GM21786 (cell line): ENCODE measurements at regions not wholly inside any gene's neighbourhood (a gene's known extent, or its start where the extent isn't known, plus 50 kb on each side); places are given as distances from the start of the nearest gene placed in this dataset.
"Not testable (repeated sequence)": the region's sequence is repeated elsewhere in the genome, so short reads cannot be mapped to it uniquely, and the experiment has no call there.

ENCODE experiments used
- ATAC-seq: cut with Tn5 transposase; IDR thresholded peaks from one replicate; pipeline ENCODE4 v1.9.1; 2021; ENCODE audit not compliant: unreplicated experiment

GRCh38 chr13:88675347-88675996 is 1004.3 kb downstream of the SLITRK5 start:
- ATAC-seq: no peak

DNA sequence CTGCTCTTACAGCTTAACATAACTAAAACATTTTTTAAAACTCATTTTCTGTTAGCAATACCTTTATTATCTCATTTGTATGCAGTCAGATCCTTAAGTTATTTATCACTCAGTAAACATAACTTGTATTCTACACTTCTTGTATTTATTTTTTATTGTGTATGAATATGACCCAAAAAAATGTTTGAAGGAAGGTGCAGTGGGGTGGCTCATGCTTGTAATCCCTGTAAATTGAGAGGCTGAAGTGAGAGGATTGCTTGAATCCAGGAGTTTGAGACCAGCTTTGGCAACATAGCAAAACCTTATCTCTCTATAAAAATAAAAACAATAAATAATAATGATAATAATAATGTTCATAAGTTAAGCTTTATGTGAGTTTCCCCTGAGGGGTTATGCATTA is 1004.8 kb downstream of the SLITRK5 start:
- ATAC-seq: no peak

DNA sequence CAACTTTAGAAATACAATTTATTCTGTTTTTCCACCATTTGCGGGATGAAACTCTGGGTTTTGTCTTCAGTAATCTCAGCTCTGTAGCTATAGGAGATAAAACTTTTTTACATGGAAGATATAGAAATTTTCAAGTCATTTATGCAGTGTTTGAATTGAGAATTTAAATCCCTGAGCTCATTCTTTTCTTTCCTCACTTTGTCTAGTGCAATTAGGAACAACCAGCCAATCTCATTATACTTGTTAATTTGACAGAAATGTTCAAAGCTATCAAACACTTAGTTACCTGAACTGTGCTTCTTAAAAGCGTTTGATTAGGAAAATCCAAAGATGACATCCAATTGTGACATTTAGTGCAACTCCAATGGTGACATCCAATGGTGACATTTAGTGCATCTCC is 1014.3 kb downstream of the SLITRK5 start:
- no peak for ATAC-seq

GRCh38 chr13:88701551-88701950 is 1030.4 kb downstream of the SLITRK5 start:
- ATAC-seq: no peak

DNA sequence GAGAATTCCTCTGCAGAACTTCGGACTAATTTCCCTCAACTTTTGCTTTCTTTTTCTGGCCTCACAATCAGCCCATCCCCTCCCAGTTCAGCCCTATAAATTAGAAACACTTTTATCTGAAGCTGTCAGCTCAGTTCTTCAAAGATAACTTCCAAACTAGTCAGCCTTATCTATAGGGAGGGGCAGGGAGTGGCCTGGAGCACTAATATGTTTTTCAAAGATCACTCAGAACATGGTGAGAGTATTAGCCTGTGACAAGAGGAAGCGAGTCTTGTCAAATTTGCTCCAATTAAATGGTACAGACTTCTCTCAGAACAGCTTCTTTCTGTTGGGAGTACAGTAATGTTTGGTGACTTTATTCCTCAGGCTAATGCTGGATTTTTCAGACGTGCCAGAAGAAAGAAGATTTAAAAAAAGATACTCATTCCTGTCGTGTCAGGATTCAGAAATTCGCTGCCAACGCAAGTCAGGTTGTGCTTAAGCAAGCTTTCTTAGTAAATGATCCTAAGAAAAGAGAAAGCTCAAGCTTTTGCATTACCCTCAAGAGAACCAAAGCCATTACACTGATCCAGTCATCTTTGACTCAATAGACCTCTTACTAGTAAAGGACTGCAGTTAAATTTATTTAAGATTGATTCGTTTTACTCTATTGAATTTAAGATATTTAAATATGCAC is 1033.6 kb downstream of the SLITRK5 start:
- ATAC-seq: no peak

DNA sequence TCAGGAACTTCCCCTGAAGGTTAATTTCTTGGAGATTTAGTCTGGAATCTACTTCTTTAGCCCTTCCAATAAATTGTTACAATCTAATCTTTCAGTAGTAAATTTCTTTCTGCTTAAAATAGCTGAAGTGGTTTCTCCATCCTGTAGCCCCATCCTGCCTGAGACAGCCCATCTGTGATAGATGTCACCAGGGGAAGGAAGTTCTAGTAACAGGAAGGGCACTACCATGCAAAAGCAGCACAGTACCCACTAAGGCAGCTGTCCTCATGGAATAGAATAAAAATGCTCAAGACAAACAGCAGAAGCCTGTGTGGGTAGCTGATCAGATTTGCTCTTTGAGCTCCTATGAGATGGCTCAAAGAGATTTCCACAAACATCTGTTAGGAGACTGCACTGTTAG is 1036.5 kb downstream of the SLITRK5 start:
- ATAC-seq: no peak

- ATAC-seq: no peak
Measured at GRCh38 chr13:88717946-88718345, 1046.8 kb downstream of the SLITRK5 start.

DNA sequence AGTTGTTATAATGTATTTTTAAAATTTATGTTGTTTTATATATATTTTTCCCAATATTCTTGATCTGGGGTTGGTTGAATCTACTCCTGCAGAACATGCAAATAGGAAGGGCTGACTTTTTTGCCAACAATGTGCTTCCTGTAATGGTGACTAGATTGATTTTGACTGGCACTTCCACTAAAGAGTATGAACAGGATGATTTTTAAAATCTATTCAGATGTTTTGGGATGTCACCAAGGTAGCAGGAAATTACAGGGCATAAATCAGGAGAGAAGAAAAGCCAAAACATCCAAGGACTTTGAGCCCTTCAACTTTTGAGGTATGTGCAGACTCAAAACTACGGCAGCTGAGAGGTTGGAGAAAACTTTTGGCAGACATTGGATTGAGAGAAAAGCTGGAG is 1047.6 kb downstream of the SLITRK5 start:
- ATAC-seq: no peak

- no peak for ATAC-seq
Measured at GRCh38 chr13:88726075-88726474, 1054.9 kb downstream of the SLITRK5 start.

DNA sequence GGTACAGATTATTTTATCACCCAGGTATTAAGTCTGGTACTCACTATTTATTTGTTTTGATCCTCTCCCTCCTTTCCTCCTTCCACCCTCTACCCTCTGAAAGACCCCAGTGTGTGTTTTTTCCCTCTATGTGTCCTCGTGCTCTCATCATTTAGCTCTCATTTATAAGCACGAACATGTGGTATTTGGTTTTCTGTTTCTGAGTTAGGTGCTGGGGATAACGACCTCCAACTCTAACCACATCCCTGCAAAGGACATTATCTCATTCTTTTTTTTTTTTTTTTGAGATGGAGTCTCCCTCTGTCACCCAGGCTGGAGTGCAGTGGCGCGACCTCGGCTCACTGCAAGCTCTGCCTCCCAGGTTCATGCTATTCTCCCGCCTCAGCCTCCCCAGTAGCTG is 1056.1 kb downstream of the SLITRK5 start:
- ATAC-seq: not testable (repeated sequence)

- ATAC-seq: no peak
Measured at GRCh38 chr13:88729605-88730004, 1058.4 kb downstream of the SLITRK5 start.

DNA sequence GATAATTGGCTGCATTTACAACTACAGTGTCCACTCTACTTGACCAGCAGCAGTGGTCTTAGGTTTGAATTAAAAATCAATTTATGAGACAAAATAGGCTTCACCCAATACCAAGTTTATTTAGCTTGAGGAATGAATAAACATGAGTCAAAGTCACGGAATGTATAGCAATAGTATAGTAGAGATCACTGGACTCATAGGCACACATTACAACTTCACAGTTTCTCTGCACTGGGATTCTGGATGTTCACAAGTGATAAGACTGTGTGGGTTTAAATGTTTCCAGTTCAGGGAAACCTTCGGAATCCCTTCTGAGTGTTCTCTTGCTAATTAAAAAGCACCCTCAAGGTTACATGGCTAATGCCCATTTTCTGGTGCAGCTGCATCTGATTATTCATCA is 1064.9 kb downstream of the SLITRK5 start:
- no peak for ATAC-seq

GRCh38 chr13:88739195-88739594 is 1068.0 kb downstream of the SLITRK5 start:
- ATAC-seq: no peak

GRCh38 chr13:88744289-88744688 is 1073.1 kb downstream of the SLITRK5 start:
- no peak for ATAC-seq

DNA sequence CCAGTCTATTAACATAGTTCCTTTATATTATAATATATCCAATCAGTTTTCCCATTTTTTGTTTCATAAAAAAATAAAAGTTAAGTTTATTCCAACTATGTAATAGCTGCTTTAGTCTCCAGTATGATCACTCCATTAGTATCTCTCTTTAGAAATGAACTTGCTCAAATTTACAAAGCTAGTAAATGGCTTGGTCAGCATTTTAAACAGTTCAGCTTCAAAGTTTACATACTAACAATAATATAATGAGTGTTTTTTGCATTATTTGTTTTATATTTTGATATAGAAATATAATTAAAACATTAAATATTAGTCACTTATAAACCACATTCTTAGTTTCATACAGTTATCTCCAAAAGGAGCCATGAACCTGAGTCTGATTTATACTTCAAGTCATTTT is 1073.8 kb downstream of the SLITRK5 start:
- no peak for ATAC-seq

- ATAC-seq: no peak
Measured at GRCh38 chr13:88752041-88752440, 1080.9 kb downstream of the SLITRK5 start.

- no peak for ATAC-seq
Measured at GRCh38 chr13:88754141-88754540, 1083.0 kb downstream of the SLITRK5 start.

- ATAC-seq: no peak
Measured at GRCh38 chr13:88761145-88761544, 1090.0 kb downstream of the SLITRK5 start.

DNA sequence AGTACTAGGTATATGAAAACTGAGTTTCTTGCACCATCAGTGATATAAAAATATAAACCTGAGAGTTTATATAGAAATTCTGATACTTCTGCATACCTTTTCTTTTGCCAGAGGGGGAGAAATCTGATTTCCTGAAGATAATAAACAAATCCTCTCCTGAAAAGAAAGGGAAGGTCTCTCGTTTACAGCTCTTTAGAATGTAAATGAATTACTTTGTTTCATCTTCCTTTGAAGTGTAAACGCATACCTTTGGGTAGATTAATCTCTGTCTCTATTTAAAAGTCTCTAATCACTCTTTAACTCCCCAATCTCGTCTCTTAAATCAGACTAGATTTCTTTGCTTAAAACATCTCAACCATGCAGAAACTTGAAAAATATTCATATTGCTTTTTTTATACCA is 1092.9 kb downstream of the SLITRK5 start:
- no peak for ATAC-seq

GRCh38 chr13:88800505-88800904 is 1129.3 kb downstream of the SLITRK5 start:
- ATAC-seq: no peak

GRCh38 chr13:88801361-88801760 is 1130.2 kb downstream of the SLITRK5 start:
- no peak for ATAC-seq

DNA sequence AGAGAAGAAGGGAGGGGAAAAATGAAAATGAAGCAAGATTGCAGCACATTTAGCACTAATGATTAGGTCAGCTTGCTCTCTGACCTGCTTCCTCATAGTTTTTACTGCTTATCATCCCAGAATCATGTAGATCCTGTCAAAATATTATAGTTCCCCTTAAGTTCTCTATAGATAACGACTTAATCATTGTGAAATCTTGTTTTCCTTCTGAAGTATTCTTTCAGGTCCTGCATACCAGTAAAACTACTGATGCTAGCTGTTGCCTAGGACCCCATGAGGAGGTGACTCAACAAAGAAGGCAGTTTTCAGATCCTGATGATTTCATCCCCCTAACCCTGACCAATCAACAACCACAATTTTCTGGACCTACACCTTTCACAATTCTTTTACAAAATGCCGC is 1131.7 kb downstream of the SLITRK5 start:
- ATAC-seq: no peak

GRCh38 chr13:88806438-88806837 is 1135.3 kb downstream of the SLITRK5 start:
- no peak for ATAC-seq
